GM18951 (cell line): ENCODE measurements at regions not wholly inside any gene's neighbourhood (a gene's known extent, or its start where the extent isn't known, plus 50 kb on each side); places are given as distances from the start of the nearest gene placed in this dataset.

ENCODE experiments used
- POLR2A ChIP-seq: IDR thresholded peaks from 4 replicates; pipeline ENCODE4 v1.6.1; 2011; ENCODE audit warnings: mild to moderate bottlenecking; ENCODE audit not compliant: insufficient read length, insufficient read depth; ENCODE audit errors: extremely low read depth
- in situ Hi-C: fragments of 300-500 bp; cut with MboI; formaldehyde crosslinking; loops from one replicate; pipeline ENCODE4 v1.12.0; 2022; ENCODE audit warnings: low sequenced_read_pairs, mixed read lengths, inconsistent platforms; ENCODE audit not compliant: unreplicated experiment

DNA sequence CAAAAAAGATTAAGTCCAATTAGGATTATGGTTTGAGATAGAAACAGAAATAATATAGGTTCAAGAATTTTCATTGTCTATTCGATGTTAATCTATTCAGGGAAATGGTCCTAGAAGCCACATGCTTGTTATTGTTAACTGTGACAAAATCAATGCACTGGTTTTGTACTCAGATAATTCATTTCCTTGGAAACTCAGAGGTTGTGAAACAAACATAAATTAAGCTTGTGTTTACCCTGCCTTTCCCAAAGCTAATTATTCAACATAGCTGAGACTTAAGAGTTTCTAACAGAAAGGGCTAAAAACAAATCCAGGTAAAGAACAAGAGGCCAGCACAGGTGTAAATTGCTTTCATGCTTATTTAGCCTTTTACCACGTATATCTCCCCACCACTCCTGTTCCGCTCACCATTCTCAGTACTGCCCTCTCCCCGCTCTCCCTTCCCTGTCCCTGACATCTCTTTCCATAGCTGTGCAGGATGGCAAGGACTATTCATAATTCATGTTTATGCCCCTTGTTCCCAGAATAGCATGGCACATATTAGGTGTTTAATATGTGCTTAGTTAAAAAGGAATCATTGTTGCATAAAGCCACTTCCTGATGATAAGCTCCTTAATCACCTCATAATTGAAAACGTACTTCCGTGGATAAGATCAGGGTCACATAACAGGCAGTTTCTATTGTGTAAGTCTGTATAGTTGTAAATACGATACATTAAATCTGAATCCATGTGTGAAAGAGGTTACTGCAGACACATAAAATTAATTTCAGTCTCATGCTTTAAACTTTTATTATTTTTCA lies 131.8 kb upstream of the USP15 start:
- in situ Hi-C loops, result no loop called here
- TF ChIP-seq POLR2A, result no peak

DNA sequence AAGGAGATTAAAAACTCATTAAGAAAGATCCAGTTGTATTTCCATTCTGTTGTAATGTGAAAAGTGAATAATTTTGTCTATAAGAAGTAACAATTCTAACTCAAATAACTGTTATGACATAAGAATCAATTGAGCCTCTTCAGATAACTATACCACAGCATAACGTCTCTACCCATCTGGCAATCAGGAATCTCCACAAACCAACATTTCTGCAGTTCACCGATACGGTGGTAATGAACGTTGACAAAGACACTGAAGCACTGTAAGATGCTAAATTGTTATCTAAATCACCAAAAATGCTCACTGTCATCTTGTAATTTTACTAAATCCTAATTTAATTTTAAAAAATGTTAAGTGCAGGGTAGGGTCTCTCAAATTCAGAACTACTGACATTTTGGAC lies 130.9 kb upstream of the USP15 start:
- in situ Hi-C loops, result no loop called here
- no peak for TF ChIP-seq POLR2A

DNA sequence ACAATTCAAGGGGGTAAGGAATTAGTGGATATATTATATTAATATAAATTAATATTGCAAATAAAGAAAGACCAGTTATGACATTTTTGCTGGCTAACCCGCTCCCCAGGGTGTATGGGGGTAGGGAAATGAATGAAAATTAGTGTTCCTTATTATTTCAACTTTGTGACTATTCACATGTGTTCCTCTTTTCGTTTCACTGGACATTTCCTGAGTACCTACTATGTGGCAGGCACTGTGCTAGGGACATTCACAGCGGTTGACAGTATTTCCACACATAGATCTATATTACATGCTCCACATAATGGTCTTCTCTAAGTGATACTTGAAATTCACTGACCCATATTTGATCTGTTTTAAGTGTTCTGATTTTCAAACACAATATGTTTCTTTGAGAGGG lies 129.8 kb upstream of the USP15 start:
- no peak for TF ChIP-seq POLR2A
- in situ Hi-C loops, result no loop called here

DNA sequence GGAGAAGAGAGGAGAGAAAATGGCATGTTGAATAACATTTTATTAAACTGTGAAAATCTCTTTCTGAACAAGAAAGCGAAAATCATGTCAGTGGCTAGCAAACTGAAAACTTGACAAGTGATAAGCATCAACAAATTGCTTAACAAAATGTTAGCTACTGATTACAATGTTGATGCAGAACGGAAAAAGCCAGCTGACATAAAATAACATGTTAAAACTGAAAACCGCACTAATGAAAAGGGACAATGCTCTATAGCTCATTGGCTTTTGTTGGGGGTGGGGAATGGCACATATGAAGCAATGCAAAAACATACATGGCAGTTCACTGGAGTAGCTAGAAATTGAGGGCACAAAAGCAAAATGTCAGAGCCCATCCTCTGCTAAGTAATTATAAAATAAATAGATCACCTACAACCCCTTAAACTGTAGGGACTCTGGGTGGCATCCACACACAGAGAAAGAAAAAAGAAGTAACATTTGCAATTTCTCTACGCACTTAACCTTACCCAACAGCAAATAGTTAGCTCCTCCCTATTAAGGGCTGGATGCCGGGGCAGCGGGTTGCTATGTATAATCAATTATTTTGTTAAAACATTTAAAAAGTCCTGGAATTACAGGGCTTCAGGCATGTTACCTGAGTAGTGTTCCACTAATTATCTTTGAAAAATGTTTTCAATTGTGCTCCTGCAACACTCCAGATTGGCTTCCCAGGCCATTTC lies 129.2 kb upstream of the USP15 start:
- in situ Hi-C loops, result no loop called here
- TF ChIP-seq POLR2A, result no peak

DNA sequence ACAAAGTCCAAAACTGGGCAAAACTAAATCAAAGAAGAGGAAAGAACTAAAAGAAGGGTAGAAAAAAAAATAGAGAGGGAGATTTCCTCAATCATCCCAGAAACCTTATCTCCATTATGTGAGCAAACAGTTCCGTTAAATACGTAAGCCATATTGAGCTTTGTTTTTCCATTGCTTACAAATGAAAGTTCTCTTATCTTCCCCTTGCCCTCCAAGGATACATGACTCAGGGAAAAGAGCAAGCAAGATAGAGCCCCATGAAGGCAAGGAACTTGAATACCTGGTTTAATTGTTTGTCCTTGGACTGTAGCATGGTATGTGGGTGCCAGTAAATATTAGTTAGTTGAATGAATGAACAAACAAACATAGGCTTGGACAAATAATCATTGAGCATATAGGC lies 126.8 kb upstream of the USP15 start:
- in situ Hi-C loops, result no loop called here
- TF ChIP-seq POLR2A, result no peak

DNA sequence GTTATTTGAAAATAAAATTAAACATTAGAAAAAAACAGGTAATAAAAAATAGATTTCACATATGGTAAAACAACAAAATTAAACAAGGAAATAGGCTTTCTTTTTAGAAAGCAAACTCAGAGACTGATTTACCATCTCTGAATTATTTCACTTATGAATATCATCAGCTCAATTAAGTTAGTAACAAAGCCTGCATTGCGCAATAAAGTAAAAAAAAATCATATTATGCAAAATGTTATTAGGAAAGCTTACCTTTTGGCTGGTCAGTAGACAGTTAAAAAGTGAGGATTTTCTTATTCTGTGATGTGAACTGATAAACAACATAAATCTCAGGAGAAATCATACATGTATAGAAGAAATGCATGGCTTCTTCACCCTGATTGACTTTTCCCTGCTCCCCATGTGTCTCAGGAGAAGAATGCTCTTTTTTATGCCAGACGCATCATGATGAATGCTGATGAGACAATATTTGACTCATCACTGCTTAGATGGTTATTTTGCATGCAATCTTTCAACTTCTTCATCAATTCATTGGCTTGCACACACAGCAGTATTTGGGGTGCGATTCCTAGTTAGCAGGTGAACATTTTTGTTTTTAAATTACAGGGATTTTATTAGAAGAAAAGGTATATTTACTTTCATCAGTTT lies 124.5 kb upstream of the USP15 start:
- TF ChIP-seq POLR2A, result no peak
- in situ Hi-C loops, result no loop called here

DNA sequence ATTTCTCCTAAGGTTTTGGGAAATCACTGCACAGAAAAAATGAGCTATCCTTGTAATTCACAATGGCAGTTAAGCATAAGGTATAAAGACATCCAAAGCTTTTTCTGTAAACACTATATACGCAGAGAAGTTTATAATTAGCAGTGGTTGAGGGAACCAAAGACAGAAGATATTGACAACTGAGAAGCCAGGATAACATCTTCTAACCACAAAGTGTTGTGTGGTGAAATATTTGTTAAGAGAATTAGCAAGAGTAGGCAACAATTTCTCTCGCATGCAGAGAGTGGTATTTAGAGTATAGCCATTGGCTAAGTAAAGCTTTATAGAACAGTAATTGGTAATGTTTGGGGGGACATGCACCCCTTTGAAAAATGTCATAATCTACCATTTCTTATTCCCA lies 123.7 kb upstream of the USP15 start:
- TF ChIP-seq POLR2A, result no peak
- in situ Hi-C loops, result no loop called here

DNA sequence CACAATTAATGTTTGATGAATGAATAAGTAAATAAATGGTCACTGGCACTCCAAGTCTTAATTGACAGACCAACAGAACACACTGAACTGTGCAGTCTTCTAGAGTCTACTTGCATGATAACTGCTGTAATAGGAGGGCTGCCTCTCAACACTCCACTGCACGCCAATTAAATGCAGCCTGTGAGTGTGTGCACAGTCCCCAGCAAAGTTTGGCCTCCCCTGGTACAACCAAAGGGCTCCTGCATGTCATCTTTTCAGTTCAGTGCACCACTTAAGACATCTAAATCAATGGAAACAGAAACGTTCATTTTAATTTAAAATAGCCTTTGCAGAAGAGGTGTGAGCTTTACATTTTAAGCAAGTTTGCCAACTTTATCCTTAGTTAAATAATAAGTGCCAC lies 121.7 kb upstream of the USP15 start:
- in situ Hi-C loops, result no loop called here
- TF ChIP-seq POLR2A, result no peak

DNA sequence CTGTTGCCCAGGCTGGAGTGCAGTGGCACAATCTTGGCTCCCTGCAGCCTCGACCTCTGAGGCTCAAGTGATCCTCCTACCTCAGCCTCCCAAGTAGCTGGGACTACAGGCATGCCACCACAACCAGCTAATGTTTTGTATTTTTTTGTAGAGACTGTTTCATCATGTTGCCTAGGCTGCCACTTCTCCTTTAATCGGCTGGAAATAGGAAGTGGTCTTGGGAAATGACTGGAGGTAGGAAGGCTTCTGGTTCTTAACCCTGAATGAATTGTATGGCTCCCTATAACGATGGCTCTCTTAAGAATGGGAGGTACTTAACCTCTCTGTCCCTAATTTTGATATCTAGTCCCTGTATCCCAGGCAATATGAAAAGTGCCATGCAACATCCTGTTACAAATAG lies 113.9 kb upstream of the USP15 start:
- in situ Hi-C loops, result no loop called here
- no peak for TF ChIP-seq POLR2A

DNA sequence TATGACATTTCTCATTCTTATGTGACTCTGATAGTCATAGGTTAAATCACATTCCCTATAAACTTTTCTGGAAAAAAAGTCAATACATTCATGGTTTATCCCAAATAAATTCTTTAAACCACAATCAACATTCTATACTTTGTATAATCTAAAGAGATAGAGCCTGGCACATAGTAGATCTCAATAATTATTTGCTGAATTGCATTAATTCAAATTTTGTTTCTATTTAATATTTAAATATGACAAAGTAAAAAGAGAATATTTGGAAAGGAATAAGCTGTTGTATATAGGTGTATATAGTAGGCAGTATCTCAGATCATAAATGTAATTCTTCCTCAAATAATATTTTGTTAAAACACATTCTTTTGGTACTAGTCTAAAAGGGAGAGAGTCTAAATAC lies 102.2 kb upstream of the USP15 start:
- TF ChIP-seq POLR2A, result no peak
- in situ Hi-C loops, result no loop called here

DNA sequence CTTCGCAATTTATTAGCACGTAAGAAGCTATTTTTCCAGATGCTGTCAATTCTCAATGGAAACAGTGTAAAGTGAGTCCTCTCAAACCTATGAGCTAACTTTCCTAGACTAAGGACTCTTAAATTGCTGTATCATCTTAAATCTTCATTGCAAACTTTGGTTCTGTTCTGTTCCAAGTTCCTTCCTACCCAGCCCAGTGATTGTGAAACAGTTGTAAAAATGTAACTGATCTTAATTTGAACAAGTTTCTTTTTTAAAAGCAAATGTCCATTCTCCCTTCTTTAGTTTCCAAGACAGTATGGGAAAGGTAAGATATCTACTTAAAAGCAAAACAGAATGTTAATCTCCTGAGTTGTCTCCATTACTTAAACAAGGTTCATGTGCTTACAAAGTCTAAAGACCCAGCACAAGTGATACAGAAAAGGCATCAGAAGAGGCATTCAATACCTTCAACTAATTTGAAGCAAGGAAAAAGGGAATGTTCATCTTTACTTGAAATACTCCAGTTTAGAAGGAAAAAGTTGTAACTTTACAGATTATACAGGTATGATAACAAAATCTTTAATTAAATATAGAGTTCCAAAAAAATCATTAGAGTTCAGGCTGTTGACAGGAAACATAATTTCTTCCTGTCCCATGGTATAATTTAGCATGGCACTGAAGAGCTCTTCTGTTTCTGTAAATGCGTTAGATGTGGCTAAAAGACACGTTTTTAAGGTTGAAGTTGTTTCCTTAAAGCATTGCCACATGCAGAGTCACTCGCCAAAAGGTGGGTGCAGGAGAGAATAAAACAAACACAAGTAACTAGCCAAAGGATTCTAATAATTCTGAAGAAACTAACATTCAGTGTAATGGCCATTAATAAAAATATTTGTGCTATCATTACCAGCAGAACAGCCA lies 101.5 kb upstream of the USP15 start:
- TF ChIP-seq POLR2A, result no peak
- in situ Hi-C loops, result no loop called here

DNA sequence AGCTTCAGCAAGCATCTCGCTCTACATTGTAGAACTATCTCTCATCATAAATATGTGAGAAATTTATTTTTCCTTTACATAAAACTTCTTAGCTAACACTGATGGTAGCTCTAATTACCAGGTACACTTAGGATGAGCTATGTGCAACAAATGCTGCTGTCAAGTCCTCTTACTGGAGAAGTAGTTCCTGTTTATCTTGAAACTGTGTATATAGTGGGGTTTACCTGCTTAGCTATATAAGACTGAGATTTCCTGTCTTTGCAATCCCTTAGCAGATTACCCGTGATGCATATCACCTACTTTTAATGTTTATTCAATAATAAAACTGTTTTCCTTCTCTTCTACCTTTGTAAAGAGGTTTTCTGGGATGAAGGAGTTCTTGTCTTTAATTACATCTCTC lies 98.0 kb upstream of the USP15 start:
- in situ Hi-C loops, result no loop called here
- TF ChIP-seq POLR2A, result no peak

DNA sequence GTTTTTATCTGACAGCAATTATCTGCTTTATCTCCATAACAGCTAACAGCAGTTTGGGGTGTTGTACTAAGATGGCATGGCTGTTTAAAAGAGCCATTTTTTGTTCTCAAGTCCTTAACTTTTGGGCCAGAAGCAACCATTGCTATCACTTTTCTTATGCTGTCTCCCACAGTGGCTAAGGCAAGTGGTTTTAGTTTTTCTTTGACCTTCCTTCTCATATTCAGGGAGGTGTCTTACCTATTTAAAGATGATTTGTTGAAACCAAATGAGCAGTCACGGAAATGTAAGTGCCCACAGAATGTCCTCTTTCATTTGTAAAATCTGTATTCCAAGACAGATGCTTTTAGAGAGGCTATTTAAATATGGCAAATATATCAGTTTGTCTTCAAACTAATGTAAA lies 96.8 kb upstream of the USP15 start:
- in situ Hi-C loops, result no loop called here
- TF ChIP-seq POLR2A, result no peak
